Panc1 (cell line): ENCODE measurements at regions not wholly inside any gene's neighbourhood (a gene's known extent, or its start where the extent isn't known, plus 50 kb on each side); places are given as distances from the start of the nearest gene placed in this dataset.
A peak's percentile ranks its signal among the peaks of the same experiment; 100 is the strongest.

Experiments
- ATAC-seq: fragments of 200-7000 bp; cut with Tn5 transposase; 2 replicates; pipeline ENCODE4 v1.9.1; 2020; ENCODE audit warnings: mild to moderate bottlenecking, moderate library complexity
- BruUV-seq: library from RNA; stranded (reverse); fragments of 400-500 nt; replicated peaks from 2 replicates; lab custom pipeline; 2021; lab: Mats Ljungman, UMichigan
- CTCF ChIA-PET: fragments of 300-600 bp; sonication (Branson Sonifier 250); formaldehyde crosslinking; loops from one replicate; lab custom pipeline; 2022; ENCODE audit warnings: antibody characterized with exemption; lab: Charles Lee
- POLR2A ChIA-PET: fragments of 300-600 bp; sonication (Branson Sonifier 250); formaldehyde crosslinking; loops from one replicate; lab custom pipeline; 2022; ENCODE audit warnings: antibody characterized with exemption; lab: Charles Lee
- DNase-seq: peaks from one replicate; pipeline ENCODE4 v3.0.0-alpha.2; 2010; ENCODE audit warnings: low read depth, low spot score
- H3K27ac ChIP-seq: 2 replicates; pipeline ENCODE4 v1.5.1; 2011; ENCODE audit warnings: mild to moderate bottlenecking, low read length, inconsistent platforms
- H3K27me3 ChIP-seq: fragments of 200-500 bp; sonication (Bioruptor generic); 2 replicates; pipeline ENCODE4 v1.6.0; 2014; ENCODE audit warnings: low read length, inconsistent platforms; ENCODE audit not compliant: control insufficient read depth, insufficient read depth
- H3K36me3 ChIP-seq: fragments of 200-500 bp; sonication (Bioruptor generic); 2 replicates; pipeline ENCODE4 v1.5.1; 2014; ENCODE audit warnings: inconsistent platforms, mild to moderate bottlenecking, low read length, moderate library complexity; ENCODE audit not compliant: control insufficient read depth, insufficient read depth
- H3K4me1 ChIP-seq: 2 replicates; pipeline ENCODE4 v1.5.1; 2011; ENCODE audit warnings: inconsistent platforms, mild to moderate bottlenecking, low read length, moderate library complexity; ENCODE audit not compliant: control insufficient read depth, insufficient read depth
- H3K4me3 ChIP-seq, 2 experiments: 2 replicates each; pipeline ENCODE4 v1.5.1; 2011 to 2012; ENCODE audit warnings: low read depth in 2 of 2, low read length in 2 of 2, mild to moderate bottlenecking in 2 of 2, inconsistent platforms in 1 of 2, moderate library complexity in 1 of 2
- H3K9me3 ChIP-seq: fragments of 200-500 bp; sonication (Bioruptor generic); 2 replicates; pipeline ENCODE4 v1.5.1; 2014; ENCODE audit warnings: low read depth, mild to moderate bottlenecking, inconsistent platforms, low read length, moderate library complexity; ENCODE audit not compliant: control insufficient read depth, insufficient read depth
- CTCF ChIP-seq: fragments of 450-650 bp; IDR thresholded peaks from 2 replicates; pipeline ENCODE4 v1.5.1; 2017; ENCODE audit warnings: mild to moderate bottlenecking
- POLR2AphosphoS5 ChIP-seq: IDR thresholded peaks from 2 replicates; pipeline ENCODE4 v1.6.1; 2012; ENCODE audit warnings: mild to moderate bottlenecking, low read depth, low read length, moderate library complexity
- REST ChIP-seq, 2 experiments: IDR thresholded peaks; 2 replicates each; pipeline ENCODE4 v1.6.1; 2011 to 2012; ENCODE audit warnings: low read depth in 2 of 2, control low read depth in 1 of 2, low read length in 1 of 2, mild to moderate bottlenecking in 1 of 2, moderate library complexity in 1 of 2; ENCODE audit not compliant: insufficient read depth in 1 of 2
- SIN3A ChIP-seq: IDR thresholded peaks from 2 replicates; pipeline ENCODE4 v1.6.1; 2012; ENCODE audit warnings: low read depth, mild to moderate bottlenecking, low read length, moderate library complexity, borderline replicate concordance; ENCODE audit not compliant: insufficient read depth
- TCF7L2 ChIP-seq: IDR thresholded peaks from 2 replicates; pipeline ENCODE4 v1.6.1; 2011; ENCODE audit warnings: mild to moderate bottlenecking, low read depth, low read length, inconsistent platforms
- in situ Hi-C: cut with HindIII; loops from 2 replicates; pipeline ENCODE4 v1.10.0; 2016; ENCODE audit warnings: low sequenced_read_pairs, low pct_unique_long_range_greater_than_20kb
- intact Hi-C: fragments of 100-400 bp; cut with micrococcal nuclease; formaldehyde crosslinking; loops from one replicate; pipeline ENCODE4 v1.10.0; 2022; ENCODE audit not compliant: unreplicated experiment

GRCh38 chr17:72535779-72536178, 415.0 kb downstream of the SOX9 start:
- Histone ChIP-seq H3K27ac (peak overlapping the region; percentile 81), H3K4me1 (peaks cover 78% of the 10 kb centered on the region), H3K9me3 (no peaks in the 10 kb centered on the region), H3K4me3 (no peak overlapping the region), H3K27me3 (no peaks in the 10 kb centered on the region), H3K36me3 (no peaks in the 10 kb centered on the region)
- in situ Hi-C loops (no loop called here), intact Hi-C loops (loop anchor here (10.0 kb wide), 1 partner anchor 1061 kb away; no protein-coding TSS in a partner anchor)
- ATAC-seq: no peak
- ChIA-PET CTCF (no interaction called here), POLR2A (no interaction called here)
- TF ChIP-seq REST (IDR thresholded peaks at IDR 0.05; ENCODE audit: insufficient read depth in 1 of 2, low read depth in 2 of 2, low read length in 1 of 2) (no peak), SIN3A (no peak), POLR2AphosphoS5 (no peak), CTCF (no peak), TCF7L2 (no peak)
- DNase-seq: no peak
- BruUV-seq: no TSS peak

- intact Hi-C loops: loop anchor here (10.0 kb wide), 1 partner anchor 1062 kb away; no protein-coding TSS in a partner anchor
- Histone ChIP-seq H3K27ac (peak overlapping the region; percentile 81; the same call in 1 of the 2 replicates), H3K4me3 (no peak overlapping the region), H3K9me3 (no peaks in the 10 kb centered on the region), H3K27me3 (no peaks in the 10 kb centered on the region), H3K4me1 (peaks cover 75% of the 10 kb centered on the region), H3K36me3 (no peaks in the 10 kb centered on the region)
- POLR2A ChIA-PET: interaction anchor here (0.7 kb wide), 1 partner anchor 578 kb away, joined by 3 read pairs; no protein-coding TSS in a partner anchor
- ATAC-seq (no peak), DNase-seq (no peak)
- no peak for TF ChIP-seq CTCF
- TF ChIP-seq POLR2AphosphoS5: no peak
- in situ Hi-C loops: no loop called here
- BruUV-seq: no TSS peak
- CTCF ChIA-PET: no interaction called here
Measured at GRCh38 chr17:72536788-72537187, 416.0 kb downstream of the SOX9 start.
